T1000 (cell line): ENCODE measurements at regions not wholly inside any gene's neighbourhood (a gene's known extent, or its start where the extent isn't known, plus 50 kb on each side); places are given as distances from the start of the nearest gene placed in this dataset.
"Not testable (repeated sequence)": the region's sequence is repeated elsewhere in the genome, so short reads cannot be mapped to it uniquely, and the experiment has no call there.

Experiments
- DNase-seq: peaks from one replicate; lab custom pipeline; 2025; ENCODE audit warnings: mixed read lengths; lab: John Stamatoyannopoulos, UW

GRCh38 chr15:95742836-95743235 is 587.7 kb upstream of the NR2F2 start:
- DNase-seq, result no peak

DNA sequence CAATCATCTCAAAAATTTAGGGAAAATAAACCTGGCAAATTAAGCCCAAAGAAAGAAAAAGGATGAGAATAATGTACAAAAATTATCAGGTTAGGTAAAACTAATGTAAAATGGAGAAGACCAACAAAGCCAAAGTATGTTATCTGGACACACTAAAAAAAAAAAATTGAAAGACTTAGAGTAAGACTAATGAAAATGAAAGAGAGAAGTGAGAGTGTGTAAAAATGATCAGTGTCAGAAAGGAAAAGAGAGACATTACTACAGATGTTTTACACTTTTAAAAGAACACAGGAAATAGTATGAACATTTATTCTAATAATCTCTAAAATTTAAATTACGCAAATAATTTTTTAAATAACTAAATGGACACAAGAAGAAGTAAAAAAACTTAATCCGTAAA is 573.3 kb upstream of the NR2F2 start:
- no peak for DNase-seq

DNA sequence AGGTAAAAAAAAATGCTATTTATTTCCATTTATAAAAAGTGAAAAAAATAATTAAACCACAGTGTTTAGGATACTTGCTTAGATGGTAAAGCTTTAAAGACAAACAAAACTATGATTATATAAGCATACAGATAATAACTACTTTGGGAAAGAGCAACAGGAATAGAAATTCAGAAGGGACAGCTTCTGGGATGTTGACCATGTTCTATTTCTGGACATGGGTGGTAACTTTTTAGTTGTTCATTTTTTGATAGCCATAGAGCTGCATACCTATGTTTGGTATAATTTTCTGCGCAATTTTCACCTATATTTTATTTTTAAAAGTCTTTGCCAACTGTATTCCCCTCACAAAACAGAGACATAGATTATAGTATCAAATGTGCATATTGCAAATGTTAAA is 572.0 kb upstream of the NR2F2 start:
- DNase-seq, result no peak

DNA sequence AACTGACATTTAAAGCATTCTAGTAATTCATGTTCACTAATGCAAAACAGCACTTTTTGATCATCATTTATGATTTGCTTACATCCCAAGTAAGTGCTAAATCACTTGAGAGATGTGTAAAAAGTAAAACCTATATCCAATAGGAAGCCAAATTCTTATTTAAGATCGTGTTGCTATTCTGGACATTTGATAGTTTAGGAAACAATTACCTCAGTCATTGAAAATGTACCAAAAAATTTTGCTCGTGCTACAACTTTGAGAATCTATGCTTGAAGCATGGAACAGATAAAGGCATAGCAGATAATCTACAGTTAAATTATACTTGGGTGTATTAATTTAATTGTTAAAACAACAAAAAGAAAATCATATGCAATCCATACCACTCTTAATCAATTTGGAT is 571.6 kb upstream of the NR2F2 start:
- no peak for DNase-seq

GRCh38 chr15:95760508-95760907 is 570.0 kb upstream of the NR2F2 start:
- no peak for DNase-seq

DNA sequence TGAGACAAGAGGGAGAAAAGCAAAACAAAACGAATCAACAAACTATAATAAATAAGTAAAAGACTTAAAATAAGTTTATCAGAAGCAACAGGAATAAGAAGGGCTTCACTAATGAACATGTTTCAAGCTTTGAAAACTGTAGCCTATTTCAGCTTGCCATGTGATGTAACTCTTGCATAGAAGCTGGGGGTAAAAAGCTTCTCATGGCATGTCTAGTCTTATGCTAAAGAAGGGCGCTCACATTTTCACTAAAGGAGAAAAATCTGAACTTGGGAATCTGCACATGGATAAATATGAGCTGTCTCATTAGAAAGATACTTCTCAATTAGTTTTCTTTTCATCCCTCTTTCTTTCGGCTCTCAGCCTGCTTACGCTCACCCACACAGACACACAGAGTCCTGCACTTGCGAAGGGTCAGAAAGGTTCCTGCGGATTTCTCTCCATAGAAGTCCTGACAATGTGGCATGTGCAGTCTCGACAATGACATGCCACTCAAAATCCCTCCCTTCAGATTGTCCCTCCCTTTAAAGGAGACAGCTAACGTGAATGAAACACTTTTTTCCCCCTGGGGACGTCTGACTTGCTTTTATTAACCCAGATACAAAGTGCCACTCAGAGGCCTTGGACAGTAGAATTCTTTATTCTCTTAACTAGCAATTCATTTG is 568.9 kb upstream of the NR2F2 start:
- no peak for DNase-seq

DNA sequence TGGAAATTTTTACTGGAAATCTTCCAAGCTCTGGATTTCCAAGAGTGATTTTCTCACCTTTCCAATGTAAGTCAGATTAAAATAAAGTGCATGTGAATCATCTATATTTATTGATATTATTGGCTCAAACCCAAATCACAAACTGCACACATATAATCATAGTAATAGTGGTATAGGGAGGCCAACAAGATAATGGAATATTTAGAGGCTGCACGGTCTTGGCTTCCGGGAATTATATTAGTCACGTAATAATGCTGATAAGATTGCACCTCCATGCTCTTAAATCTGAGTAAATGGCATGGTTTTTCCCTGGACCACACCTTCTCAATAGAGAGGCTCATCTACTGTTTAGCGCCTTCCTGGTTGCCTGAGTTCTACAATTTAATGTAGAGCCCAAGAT is 567.1 kb upstream of the NR2F2 start:
- DNase-seq, result no peak

GRCh38 chr15:95765161-95765560 is 565.3 kb upstream of the NR2F2 start:
- no peak for DNase-seq

DNA sequence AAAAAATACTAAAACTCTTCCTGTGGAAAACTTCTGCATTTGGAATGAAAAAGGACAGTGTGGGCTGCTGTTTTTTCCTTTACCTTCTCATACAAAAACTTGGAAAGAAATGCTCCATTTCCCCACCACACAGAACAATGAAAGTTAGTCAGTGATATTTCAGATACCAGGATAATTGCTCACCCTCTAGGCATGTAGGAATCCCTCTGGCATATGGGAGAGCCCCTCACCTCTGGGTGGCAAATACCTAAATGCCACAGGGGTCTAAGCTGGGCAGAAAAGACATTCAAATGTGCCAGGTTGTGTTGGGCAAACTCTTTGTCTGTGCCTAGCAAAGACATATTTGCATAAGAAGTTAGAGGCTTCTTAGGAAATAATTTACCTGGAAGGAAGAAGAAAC is 560.3 kb upstream of the NR2F2 start:
- DNase-seq, result no peak

GRCh38 chr15:95772982-95773381 is 557.5 kb upstream of the NR2F2 start:
- no peak for DNase-seq

- no peak for DNase-seq
These were observed 546.0 kb upstream of the NR2F2 start for GRCh38 chr15:95784508-95784907.

DNA sequence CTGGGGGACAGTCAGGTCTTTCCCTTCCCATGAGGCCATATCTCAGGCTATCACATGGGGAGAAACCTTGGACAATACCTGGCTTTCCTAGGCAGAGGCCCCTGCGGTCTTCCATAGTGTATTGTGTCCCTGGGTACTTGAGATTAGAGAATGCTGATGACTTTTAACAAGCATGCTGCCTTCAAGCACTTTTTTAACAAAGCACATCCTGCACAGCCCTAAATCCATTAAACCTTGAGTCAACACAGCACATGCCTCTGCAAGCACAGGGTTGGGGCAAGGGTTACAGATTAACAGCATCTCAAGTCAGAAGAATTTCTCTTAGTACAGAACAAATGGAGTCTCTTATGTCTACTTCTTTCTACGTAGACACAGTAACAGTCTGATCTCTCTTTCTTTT is 545.2 kb upstream of the NR2F2 start:
- DNase-seq, result not testable (repeated sequence)

- no peak for DNase-seq
These were observed 537.3 kb upstream of the NR2F2 start for GRCh38 chr15:95793231-95793630.

- no peak for DNase-seq
These were observed 535.1 kb upstream of the NR2F2 start for GRCh38 chr15:95795386-95795785.

DNA sequence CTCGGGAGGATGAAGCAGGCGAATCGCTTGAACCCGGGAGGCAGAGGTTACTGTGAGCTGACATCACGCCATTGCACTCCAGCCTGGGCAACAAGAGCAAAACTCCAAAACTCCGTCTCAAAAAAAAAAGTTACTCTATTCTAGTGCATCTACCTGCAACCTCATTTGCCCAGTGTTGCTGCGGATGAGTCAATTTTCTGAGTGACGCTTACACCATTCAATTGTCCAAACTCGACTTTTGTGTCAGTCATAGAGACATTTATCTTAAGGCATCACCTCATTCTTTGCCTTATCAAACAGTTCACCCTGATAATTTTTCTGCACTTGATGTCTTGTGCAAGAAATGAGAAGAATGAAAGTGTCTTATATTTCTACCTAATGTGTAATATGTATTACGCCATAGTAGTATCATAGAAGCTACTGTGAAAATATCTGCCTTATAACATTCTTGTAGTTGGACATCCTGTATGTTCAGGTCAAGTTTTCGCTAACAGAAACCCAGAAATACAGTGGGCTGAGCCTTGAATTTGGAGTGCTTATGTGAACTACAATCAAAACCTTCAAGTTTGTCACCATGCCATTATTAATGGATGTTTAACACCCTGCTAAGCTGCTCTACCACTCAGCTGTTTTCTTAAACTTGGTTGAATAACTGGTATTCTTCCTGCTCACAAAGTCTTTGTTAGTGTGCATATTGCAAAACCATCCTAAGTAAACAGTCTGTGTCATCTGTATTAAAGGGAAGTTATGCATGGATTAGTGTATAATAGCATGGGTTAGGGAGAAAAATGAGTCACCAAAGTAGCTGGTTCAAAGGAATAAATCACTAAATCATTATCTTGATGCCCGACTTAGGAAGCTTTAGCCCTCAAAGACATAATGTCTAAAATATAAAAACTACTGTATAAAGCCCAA is 531.0 kb upstream of the NR2F2 start:
- DNase-seq, result no peak

DNA sequence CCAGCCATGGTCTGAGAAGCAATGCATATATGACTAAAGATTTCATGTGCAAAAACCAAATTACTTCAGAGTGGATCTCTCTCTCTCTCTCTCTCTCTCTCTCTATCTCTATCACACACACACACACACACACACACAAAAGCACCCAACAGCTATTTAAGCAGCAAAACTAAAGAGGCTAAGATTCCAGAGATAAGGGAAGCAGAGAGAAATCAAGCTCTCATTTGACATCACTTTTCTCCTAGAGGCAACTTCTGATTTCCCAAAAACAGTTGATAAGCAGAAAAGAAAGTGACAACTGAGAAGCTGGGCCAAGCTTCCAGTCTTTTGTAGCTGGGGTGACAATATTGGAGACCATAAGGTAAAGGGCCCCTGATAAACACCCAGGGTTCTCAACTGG is 526.0 kb upstream of the NR2F2 start:
- DNase-seq, result no peak

GRCh38 chr15:95812491-95812890 is 518.0 kb upstream of the NR2F2 start:
- DNase-seq, result no peak

DNA sequence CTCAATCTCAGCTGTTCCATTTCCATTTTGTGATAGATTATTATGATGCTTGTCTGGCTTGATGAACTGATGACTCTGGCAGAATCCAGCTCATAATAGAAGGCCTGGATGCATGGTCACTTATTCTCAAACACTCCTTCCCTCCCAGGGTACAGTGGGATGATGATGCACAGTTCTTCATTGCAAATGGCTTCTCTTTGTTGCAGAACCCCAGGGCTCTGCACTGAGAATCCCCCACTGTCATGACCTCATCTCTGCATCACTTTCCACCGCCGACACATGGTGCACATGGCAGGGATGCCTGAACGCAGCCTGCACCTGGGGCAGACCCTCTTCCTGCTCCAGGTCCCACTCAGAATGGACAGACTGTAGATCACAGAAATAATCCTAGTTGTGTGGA is 515.6 kb upstream of the NR2F2 start:
- DNase-seq, result no peak

DNA sequence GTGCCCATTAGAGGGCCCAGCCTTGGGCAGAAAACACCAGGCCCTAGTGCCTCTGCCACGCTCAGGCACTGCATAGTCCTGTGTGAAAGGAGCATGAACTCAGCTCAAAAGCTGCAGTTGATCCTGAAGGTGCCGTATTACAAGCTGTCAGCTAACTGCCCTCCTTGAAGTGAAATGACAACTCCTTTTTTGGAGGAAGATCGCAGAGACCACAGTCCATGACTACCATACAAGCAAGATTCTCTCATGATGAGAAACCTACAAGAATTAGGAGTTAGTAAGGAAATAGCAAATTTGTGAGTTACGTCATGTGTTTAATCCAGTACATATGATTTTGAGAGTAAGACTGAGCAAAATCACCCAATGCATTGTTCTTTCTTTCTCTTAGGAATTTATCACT is 513.9 kb upstream of the NR2F2 start:
- DNase-seq, result no peak

GRCh38 chr15:95822961-95823360 is 507.5 kb upstream of the NR2F2 start:
- DNase-seq, result no peak

- DNase-seq, result no peak
These were observed 505.3 kb upstream of the NR2F2 start for GRCh38 chr15:95825208-95825607.

DNA sequence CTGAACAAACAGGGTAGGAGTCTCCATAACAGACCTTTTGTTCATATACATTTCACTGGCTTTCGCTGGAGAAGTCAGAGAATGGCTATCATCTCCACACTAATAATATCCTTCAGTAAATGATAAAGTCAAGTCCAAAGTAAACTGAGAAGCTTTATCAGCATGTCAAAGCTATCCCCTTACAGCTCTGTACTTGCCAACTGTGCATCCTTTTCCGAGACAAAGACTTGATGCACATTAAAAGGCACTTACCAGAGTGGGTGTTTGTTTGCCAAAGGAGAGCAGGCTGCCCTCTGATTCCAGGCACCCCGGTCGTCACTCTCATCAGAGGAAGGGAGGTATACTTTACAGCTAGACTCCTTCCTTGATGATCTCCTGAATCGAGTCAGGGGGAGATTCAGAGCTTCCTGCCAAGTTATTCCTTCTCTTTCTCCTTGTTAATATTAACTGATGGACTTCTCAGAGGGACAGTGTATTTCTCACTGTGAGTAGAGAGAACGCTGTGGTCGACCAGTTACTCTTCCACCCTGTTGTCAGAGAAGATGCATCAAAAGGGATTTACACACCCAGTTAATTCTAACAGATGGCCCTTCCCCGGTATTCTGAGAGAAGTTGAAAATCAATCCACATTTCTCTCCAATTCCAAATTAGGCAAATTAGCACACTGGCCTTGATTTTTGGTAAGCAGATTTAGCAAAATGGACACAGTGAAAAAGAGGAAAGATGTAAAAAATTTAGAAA is 504.7 kb upstream of the NR2F2 start:
- no peak for DNase-seq
